ENCODE measurements at regions not wholly inside any gene's neighbourhood (a gene's known extent, or its start where the extent isn't known, plus 50 kb on each side); places are given as distances from the start of the nearest gene placed in this dataset.

DNA sequence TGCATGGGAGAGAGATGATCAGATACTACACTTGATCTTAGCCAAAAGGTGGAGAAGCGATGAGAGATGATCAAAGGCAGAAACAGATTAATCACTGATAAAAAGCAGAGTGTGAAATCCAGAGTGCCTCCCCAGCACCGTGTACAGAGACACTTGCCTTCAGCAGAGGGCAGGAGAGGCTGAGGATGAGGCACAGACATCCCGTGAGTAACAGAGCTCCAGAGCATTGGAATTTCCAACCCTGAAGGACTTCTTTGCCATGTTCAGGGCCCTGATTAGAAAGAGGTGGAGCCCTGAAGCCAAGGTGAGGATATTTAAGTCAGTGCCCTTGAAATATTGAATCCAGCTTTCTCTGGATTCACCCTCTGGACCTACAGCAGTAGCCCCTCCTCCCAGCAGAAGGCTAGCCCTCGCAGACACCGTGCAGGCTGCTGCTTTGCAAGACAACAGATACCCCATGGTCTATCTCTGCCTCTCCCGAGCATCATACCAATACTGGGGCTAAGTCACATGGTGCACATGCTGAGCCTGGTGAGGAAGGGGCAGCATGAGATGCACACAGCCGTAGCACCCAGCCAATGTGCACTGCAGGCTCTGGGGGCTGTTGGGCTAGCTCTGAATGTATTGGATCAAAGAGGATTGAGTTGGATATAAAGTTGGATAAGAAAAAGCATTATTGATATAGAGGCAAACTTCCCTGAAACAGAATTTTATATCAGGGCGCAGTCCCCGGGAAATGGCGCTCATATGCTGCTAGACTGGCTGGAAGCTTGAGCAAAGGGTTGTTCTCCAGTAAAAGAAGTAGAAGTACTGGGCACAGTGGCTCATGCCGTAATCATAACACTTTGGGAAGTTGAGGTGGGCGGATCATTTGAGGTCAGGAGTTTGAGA lies 200.3 kb upstream of the B3GAT1 start:
- Histone ChIP-seq H3K4me1 (replicated peaks in 1 of 2; ENCODE audit: control insufficient read depth in 2 of 2, insufficient read depth in 2 of 2, low read length in 2 of 2) (no peaks in the 10 kb centered on the region), H2AFZ (ENCODE audit: low read depth, low read length) (no peak overlapping the region), H4K20me1 (replicated peaks; ENCODE audit: control insufficient read depth, insufficient read depth, low read length) (no peaks in the 10 kb centered on the region), H3K36me3 (ENCODE audit: control insufficient read depth, insufficient read depth, low read length) (no peaks in the 10 kb centered on the region), H3K79me2 (ENCODE audit: control insufficient read depth, insufficient read depth, low read length) (no peaks in the 10 kb centered on the region), H3K9me1 (ENCODE audit: control insufficient read depth, insufficient read depth, low read length) (no peaks in the 10 kb centered on the region), H3K9ac (ENCODE audit: insufficient read depth in 1 of 2, low read depth in 2 of 2, low read length in 2 of 2) (no peak overlapping the region), H3K4me2 (ENCODE audit: insufficient read depth, low read length) (no peak overlapping the region), H3K27me3 (ENCODE audit: control insufficient read depth in 2 of 2, insufficient read depth in 2 of 2, low read length in 2 of 2) (peaks cover 12 to 28% of the 10 kb centered on the region in 2 experiments), H3K27ac (ENCODE audit: extremely low read depth, low read depth, low read length) (no peak overlapping the region), H3K9me3 (replicated peaks; ENCODE audit: control insufficient read depth, insufficient read depth, low read depth, low read length) (no peaks in the 10 kb centered on the region), H3K4me3 (no peak overlapping the region)
- ATAC-seq (no peak), DNase-seq (ENCODE audit: extremely low read depth in 1 of 4, low spot score in 3 of 4) (no peak), FAIRE-seq (no peak)
- TF ChIP-seq, protein P1, sequence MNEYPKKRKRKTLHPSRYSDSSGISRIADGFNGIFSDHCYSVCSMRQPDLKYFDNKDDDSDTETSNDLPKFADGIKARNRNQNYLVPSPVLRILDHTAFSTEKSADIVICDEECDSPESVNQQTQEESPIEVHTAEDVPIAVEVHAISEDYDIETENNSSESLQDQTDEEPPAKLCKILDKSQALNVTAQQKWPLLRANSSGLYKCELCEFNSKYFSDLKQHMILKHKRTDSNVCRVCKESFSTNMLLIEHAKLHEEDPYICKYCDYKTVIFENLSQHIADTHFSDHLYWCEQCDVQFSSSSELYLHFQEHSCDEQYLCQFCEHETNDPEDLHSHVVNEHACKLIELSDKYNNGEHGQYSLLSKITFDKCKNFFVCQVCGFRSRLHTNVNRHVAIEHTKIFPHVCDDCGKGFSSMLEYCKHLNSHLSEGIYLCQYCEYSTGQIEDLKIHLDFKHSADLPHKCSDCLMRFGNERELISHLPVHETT (CRISPR knock-in tag; conservative IDR thresholded peaks at IDR 0.05 in 1 of 2, IDR thresholded peaks at IDR 0.05 in 1 of 2): no peak
- TF ChIP-seq, protein P2, sequence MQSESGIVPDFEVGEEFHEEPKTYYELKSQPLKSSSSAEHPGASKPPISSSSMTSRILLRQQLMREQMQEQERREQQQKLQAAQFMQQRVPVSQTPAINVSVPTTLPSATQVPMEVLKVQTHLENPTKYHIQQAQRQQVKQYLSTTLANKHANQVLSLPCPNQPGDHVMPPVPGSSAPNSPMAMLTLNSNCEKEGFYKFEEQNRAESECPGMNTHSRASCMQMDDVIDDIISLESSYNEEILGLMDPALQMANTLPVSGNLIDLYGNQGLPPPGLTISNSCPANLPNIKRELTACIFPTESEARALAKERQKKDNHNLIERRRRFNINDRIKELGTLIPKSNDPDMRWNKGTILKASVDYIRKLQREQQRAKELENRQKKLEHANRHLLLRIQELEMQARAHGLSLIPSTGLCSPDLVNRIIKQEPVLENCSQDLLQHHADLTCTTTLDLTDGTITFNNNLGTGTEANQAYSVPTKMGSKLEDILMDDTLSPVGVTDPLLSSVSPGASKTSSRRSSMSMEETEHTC (IDR thresholded peaks at IDR 0.05): no peak
- no peak for TF ChIP-seq EP400 (IDR thresholded peaks at IDR 0.05)
- no peak for TF ChIP-seq BRD4 (IDR thresholded peaks at IDR 0.05)
- TF ChIP-seq ZFX (CRISPR knock-in tag; IDR thresholded peaks at IDR 0.05): no peak
- no TSS peak for BruUV-seq (replicated peaks)
- ChIA-PET CTCF (ENCODE audit: low intra/inter-chr PET ratio) (no interaction called here), POLR2A (no interaction called here)
- in situ Hi-C loops (cut with MboI) (no loop called here), intact Hi-C loops (cut with micrococcal nuclease) (no loop called here)
- 0% methylated on average over 12 of the region's 12 CpGs for WGBS (ENCODE audit: insufficient coverage, low coverage, missing lambda C conversion rate)
